Hepatocyte (in vitro differentiated cells): ENCODE measurements at regions not wholly inside any gene's neighbourhood (a gene's known extent, or its start where the extent isn't known, plus 50 kb on each side); places are given as distances from the start of the nearest gene placed in this dataset.

Experiments used
- CTCF ChIP-seq: fragments of 200-600 bp; sonication (generic); IDR thresholded peaks from 2 replicates; pipeline ENCODE4 v1.5.1; 2016; ENCODE audit warnings: antibody characterized with exemption, mild to moderate bottlenecking; ENCODE audit not compliant: poor library complexity
- EZH2 ChIP-seq: fragments of 200-600 bp; sonication (generic); IDR thresholded peaks from 2 replicates; pipeline ENCODE4 v1.6.1; 2016; ENCODE audit warnings: antibody characterized with exemption, mild to moderate bottlenecking, borderline replicate concordance

DNA sequence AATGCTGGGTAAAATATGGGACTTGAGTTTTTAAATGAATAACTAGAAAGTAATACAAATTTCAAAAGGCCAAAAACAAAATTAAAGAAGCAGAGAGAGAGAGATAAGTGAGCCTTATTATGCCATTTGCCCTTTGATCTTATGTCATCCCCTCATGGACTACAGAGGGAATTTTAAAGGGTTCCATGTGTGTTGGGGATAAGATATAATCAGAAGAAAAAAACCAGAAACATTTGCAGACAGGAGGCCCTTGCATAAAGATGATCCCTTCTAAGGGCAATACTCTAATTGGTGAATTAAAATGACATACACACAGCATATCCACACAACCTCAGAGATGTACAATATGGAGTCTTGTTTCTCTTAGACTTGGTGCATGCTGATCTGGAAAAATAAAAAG, 406.6 kb upstream of the LARGE1 start:
- no peak for TF ChIP-seq CTCF
- no peak for TF ChIP-seq EZH2
